H1 (cell line): ENCODE measurements at regions not wholly inside any gene's neighbourhood (a gene's known extent, or its start where the extent isn't known, plus 50 kb on each side); places are given as distances from the start of the nearest gene placed in this dataset.

ENCODE experiments used
- BCL11A ChIP-seq, 2 experiments: IDR thresholded peaks; one replicate each; pipeline ENCODE4 v1.6.1; 2011; ENCODE audit warnings: low read depth in 2 of 2, low read length in 2 of 2, mild to moderate bottlenecking in 2 of 2
- CBX8 ChIP-seq: fragments of 300-800, 300-1000 bp; sonication (generic); IDR thresholded peaks from 2 replicates; pipeline ENCODE4 v1.7.1; 2016; ENCODE audit warnings: low read depth, low read length, borderline replicate concordance
- CEBPB ChIP-seq: IDR thresholded peaks from 2 replicates; pipeline ENCODE4 v1.6.1; 2012; ENCODE audit warnings: low read depth, low read length
- CHD7 ChIP-seq: fragments of 300-600 bp; sonication (generic); IDR thresholded peaks from 2 replicates; pipeline ENCODE4 v1.7.1; 2012; ENCODE audit warnings: low read length, moderate library complexity, mild to moderate bottlenecking, inconsistent platforms; ENCODE audit not compliant: insufficient replicate concordance
- FOSL1 ChIP-seq: IDR thresholded peaks from 2 replicates; pipeline ENCODE4 v1.6.1; 2011; ENCODE audit warnings: mild to moderate bottlenecking, low read depth, low read length, moderate library complexity; ENCODE audit not compliant: insufficient read depth
- POLR2AphosphoS5 ChIP-seq: IDR thresholded peaks from 2 replicates; pipeline ENCODE4 v1.6.1; 2011; ENCODE audit warnings: low read depth, low read length

- TF ChIP-seq CHD7 (no peak), BCL11A (IDR thresholded peaks at IDR 0.05; ENCODE audit: low read depth in 2 of 2, low read length in 2 of 2) (no peak), CEBPB (no peak), FOSL1 (no peak), POLR2AphosphoS5 (no peak), CBX8 (no peak)
Observed at GRCh38 chr13:33543631-33544265, 258.2 kb upstream of the STARD13 start (continued).
